NK-92 treated with Interleukin-12 subunit alpha and Interleukin-12 subunit beta, amount 100 ng/mL, for 24 hours (cell line): ENCODE measurements at regions not wholly inside any gene's neighbourhood (a gene's known extent, or its start where the extent isn't known, plus 50 kb on each side); places are given as distances from the start of the nearest gene placed in this dataset.
"Not testable (repeated sequence)": the region's sequence is repeated elsewhere in the genome, so short reads cannot be mapped to it uniquely, and the experiment has no call there.

Source experiments
- DNase-seq: peaks from one replicate; lab custom pipeline; 2025; lab: John Stamatoyannopoulos, UW

GRCh38 chr13:85212692-85213091, 586.5 kb downstream of the SLITRK6 start:
- DNase-seq: no peak

DNA sequence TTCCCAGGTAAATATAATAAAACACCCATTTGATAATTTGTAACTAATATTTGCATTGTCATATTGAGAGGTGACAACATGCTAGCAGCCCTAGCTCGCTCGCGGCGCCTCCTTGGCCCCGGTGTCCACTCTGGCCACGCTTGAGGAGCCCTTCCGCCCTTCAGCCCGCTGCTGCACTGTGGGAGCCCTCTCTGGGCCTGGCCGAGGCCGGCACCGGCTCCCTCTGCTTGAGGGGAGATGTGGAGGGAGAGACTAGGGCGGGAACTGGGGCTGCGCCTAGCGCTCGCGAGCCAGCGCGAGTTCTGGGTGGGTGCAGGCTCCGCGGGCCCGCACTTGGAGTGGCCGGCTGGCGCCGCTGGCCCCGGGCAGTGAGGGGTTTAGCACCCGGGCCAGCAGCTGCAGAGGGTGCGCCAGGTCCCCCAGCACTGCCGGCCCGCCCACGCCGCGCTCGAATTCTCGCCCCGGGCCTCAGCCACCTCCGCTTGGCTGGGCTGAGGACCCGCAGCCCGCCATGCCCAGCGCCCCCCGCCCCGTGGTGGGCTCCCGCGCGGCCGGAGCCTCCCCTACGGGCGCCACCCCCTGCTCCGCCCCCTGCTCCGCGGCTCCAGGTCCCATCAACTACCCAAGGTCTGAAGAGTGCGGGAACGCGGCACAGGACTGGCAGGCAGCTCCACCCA, 594.4 kb downstream of the SLITRK6 start:
- DNase-seq: no peak

DNA sequence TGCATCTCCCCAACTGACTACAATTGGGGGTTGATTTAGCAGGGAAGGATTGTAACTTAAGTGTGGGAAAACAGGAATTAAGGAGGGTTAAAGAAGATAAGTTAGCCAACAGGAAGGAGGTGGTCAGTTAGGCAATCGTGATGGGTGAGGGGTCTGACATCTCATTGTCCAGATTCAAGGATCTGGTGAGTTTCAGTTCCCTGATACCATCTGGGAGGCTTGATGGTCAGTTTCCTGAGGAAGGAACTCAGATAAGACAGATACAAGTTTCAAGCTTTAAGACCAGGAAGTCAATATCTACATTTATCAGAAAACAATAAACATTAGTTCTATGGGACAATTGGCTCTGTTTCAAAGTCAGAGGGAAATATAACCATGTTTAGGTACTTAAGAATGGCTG, 601.8 kb downstream of the SLITRK6 start:
- no peak for DNase-seq

DNA sequence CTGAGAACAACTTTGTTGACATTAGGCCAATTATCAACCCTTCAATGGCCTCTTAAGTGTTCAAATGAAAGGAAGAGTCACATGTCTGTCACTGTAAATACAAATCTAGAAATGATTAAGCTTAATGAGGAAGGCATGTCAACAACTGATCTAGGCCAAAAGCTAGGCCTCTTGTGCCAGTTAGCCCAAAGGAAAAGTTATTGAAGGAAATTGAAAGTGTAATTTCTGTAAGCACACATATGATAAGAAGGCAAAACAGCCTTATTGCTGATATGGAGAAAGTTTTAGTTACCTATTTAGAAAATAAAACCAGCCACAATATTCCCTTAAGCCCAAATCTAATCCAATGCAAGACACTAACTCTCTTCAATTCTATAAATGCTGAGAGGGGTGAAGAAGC, 604.7 kb downstream of the SLITRK6 start:
- DNase-seq: no peak

GRCh38 chr13:85191996-85192718, 607.1 kb downstream of the SLITRK6 start:
- no peak for DNase-seq

- no peak for DNase-seq
Measured at GRCh38 chr13:85186356-85187045, 612.7 kb downstream of the SLITRK6 start.

- no peak for DNase-seq
Measured at GRCh38 chr13:85174291-85174690, 624.9 kb downstream of the SLITRK6 start.

DNA sequence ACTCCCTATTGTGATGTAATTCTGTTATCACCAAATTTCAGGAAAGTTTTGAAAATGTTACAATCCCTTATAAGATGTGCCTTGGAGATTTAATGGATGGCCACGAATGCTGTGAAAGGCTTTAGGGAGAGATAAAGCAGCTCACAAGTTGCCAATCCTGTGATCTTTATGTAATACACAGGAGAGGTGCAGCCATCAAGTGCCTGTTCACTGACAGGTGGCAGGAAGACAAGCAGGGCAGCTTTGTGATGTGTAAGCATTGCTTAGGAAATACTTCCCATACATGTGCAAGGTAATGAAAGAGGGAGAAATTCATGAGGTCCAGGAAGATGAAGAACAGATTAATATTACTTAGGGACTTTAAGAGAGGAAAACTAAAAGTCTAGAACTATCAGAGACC, 628.8 kb downstream of the SLITRK6 start:
- no peak for DNase-seq

- no peak for DNase-seq
Measured at GRCh38 chr13:85166891-85167290, 632.3 kb downstream of the SLITRK6 start.

DNA sequence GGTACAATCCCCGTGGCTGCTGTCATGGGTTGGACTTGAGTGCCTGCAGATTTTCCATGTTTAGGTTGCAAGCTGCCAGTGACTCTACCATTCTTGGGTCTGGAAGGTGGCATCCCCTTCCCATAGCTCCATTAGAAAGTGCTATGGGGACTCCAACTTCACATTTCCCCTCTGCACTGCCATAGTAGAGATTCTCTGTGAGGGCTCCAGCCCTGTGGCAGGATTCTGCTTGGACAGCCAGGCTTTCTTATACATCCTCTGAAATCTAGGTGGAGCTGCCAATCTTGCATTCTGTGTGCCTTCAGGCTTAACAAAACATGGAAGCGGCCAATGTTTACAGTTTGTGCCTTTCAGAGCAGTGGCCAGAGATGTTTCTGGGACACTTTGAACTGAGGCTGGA, 636.2 kb downstream of the SLITRK6 start:
- DNase-seq: no peak

DNA sequence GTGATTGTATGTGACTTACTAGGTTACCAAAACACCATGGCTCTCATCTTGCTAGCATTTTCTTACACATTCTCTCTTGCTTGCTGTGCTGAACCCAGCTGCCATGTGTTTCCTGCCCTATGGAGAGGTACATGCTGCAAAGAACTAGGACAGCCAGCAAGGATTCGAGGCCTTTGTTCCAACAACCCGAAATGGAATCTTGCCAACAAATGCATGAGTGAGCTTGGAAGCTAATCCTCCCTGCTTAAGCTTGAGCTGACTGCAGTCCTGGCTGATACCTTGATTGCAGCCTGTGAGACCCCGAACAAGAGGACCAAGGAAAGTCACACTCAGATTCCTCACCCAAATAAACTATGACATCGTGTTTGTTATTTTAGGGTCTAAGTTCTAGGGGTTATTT, 651.2 kb downstream of the SLITRK6 start:
- no peak for DNase-seq

GRCh38 chr13:85142351-85142927, 656.8 kb downstream of the SLITRK6 start:
- no peak for DNase-seq

- no peak for DNase-seq
Measured at GRCh38 chr13:85141401-85141800, 657.8 kb downstream of the SLITRK6 start.

DNA sequence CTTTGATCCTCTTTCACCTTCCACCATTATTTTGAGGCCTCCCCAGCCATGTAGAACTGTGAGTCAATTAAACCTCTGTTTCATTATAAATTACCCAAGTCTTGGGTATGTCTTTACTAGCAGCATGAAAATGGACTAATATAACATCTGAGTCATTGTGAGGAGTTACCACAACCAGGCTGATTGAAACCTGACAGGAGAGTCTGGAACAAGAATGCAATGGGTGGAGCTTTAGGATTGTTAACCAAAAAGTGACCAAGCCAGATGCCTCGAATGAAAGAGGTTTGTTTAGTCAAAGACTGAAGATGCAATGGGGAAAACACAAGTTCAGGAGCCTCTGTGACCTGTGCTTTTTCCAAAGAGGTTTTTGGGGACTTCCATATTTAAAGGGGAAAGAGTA, 659.0 kb downstream of the SLITRK6 start:
- no peak for DNase-seq

- no peak for DNase-seq
Measured at GRCh38 chr13:85137516-85137915, 661.7 kb downstream of the SLITRK6 start.

DNA sequence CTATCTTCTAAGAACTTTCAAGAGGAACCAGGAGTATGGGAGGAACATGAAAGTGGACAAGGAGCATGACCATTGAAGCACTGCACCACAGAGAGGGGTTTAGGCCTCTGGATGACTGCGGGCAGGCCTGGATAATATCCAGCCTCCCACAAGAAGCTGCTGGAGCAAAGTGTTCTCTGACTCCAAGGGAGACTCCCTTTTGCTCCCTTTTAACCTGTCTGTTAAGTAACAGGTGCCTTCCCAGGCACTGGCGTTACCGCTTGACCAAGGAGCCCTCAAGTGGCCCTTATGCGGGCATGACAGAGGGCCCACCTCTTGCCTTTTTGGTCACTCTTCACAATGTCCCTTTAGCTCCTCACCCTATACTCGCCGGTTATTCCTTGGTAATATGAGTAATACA, 666.2 kb downstream of the SLITRK6 start:
- no peak for DNase-seq

GRCh38 chr13:85123501-85123900, 675.7 kb downstream of the SLITRK6 start:
- DNase-seq: not testable (repeated sequence)

DNA sequence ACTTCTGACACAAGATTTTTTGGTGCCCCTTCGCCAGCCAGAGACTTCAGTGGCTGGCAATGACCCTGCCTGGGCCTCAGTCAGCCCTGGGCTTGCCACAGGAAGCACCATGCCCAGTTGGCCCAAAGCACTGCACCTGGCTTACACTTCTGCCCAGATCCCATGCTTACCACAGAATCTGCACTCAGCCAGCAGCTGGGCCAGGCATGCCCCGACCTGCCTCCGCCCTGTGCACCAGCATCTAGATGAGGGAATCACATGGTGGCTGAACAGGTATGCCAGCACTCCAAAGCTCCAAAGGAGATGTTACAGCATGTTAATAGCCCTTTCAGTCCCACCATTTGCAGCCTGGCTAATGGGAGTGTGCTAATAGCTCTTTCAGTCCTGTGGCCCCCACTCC, 690.9 kb downstream of the SLITRK6 start:
- DNase-seq: no peak

- DNase-seq: no peak
Measured at GRCh38 chr13:85099245-85099644, 700.0 kb downstream of the SLITRK6 start.

GRCh38 chr13:85095418-85096272, 703.6 kb downstream of the SLITRK6 start:
- no peak for DNase-seq

DNA sequence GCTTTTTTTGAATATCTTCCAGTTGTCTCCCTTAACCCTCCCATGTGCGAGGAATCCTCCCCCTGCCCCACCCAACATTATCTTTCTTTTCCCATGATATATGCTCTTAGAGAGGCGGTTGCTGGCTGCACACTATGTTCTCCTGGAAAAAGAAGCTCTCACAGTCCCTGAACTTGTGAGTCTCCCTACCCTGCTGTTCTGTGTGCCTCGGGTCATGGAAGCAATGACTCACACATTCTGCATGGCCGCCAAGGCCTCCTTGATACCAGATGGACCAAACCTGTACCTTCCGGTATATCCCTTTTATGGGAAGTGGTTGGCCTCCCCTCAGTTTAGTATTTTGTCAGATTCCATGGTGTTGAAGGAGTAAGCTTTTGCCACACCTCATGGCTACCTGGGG, 705.4 kb downstream of the SLITRK6 start:
- DNase-seq: no peak
